ENCODE measurements at regions not wholly inside any gene's neighbourhood (a gene's known extent, or its start where the extent isn't known, plus 50 kb on each side); places are given as distances from the start of the nearest gene placed in this dataset.
A peak's percentile ranks its signal among the peaks of the same experiment; 100 is the strongest.

GRCh38 chr2:150955231-150955630 is 306.4 kb downstream of the RBM43 start:
- no peak for DNase-seq

GRCh38 chr2:150946831-150947230 is 314.8 kb downstream of the RBM43 start:
- DNase-seq = no peak

- DNase-seq = no peak
Observed at GRCh38 chr2:150944315-150944714, 317.3 kb downstream of the RBM43 start.

GRCh38 chr2:150939087-150939486 is 322.6 kb downstream of the RBM43 start:
- DNase-seq = no peak

GRCh38 chr2:150938527-150938926 is 323.1 kb downstream of the RBM43 start:
- peak; percentile 72 for DNase-seq

- DNase-seq = no peak
Observed at GRCh38 chr2:150937030-150937429, 324.6 kb downstream of the RBM43 start.

GRCh38 chr2:150931451-150931850 is 330.2 kb downstream of the RBM43 start:
- no peak for DNase-seq

- no peak for DNase-seq
Observed at GRCh38 chr2:150925611-150926010, 336.1 kb downstream of the RBM43 start.

GRCh38 chr2:150924878-150925277 is 336.8 kb downstream of the RBM43 start:
- DNase-seq = no peak

- DNase-seq = peak; percentile 56
Observed at GRCh38 chr2:150919901-150920300, 341.8 kb downstream of the RBM43 start.

- DNase-seq = no peak
Observed at GRCh38 chr2:150917961-150918713, 343.5 kb downstream of the RBM43 start.

- DNase-seq = peak; percentile 65
Observed at GRCh38 chr2:150916467-150917396, 344.9 kb downstream of the RBM43 start.

GRCh38 chr2:150911766-150912280 is 349.8 kb downstream of the RBM43 start:
- DNase-seq = peak; percentile 82

- no peak for DNase-seq
Observed at GRCh38 chr2:150909613-150910012, 352.1 kb downstream of the RBM43 start.

GRCh38 chr2:150909090-150909489 is 352.6 kb downstream of the RBM43 start:
- no peak for DNase-seq

GRCh38 chr2:150907466-150907865 is 354.2 kb downstream of the RBM43 start:
- DNase-seq = no peak

- DNase-seq = no peak
Observed at GRCh38 chr2:150903461-150903860, 358.2 kb downstream of the RBM43 start.

GRCh38 chr2:150903055-150903454 is 358.6 kb downstream of the RBM43 start:
- DNase-seq = no peak

GRCh38 chr2:150900913-150901312 is 360.8 kb downstream of the RBM43 start:
- DNase-seq = no peak

- no peak for DNase-seq
Observed at GRCh38 chr2:150895968-150896367, 365.7 kb downstream of the RBM43 start.

- peak; percentile 18 for DNase-seq
Observed at GRCh38 chr2:150889141-150889540, 372.5 kb downstream of the RBM43 start.

- peak; percentile 51 for DNase-seq
Observed at GRCh38 chr2:150888337-150888736, 373.3 kb downstream of the RBM43 start.

- DNase-seq = no peak
Observed at GRCh38 chr2:150887926-150888325, 373.7 kb downstream of the RBM43 start.

Data from fibroblast of skin of right biceps (primary cell).